GM18511 (cell line): ENCODE measurements at regions not wholly inside any gene's neighbourhood (a gene's known extent, or its start where the extent isn't known, plus 50 kb on each side); places are given as distances from the start of the nearest gene placed in this dataset.

Experiments
- ATAC-seq: cut with Tn5 transposase; IDR thresholded peaks from one replicate; pipeline ENCODE4 v1.9.1; 2021; ENCODE audit warnings: mild to moderate bottlenecking, moderate library complexity; ENCODE audit not compliant: unreplicated experiment

GRCh38 chr2:145601361-145601925 is 1081.5 kb upstream of the ZEB2 start:
- ATAC-seq: no peak

- no peak for ATAC-seq
These were observed 1080.9 kb upstream of the ZEB2 start for GRCh38 chr2:145600811-145601210.

GRCh38 chr2:145599756-145600155 is 1079.8 kb upstream of the ZEB2 start:
- no peak for ATAC-seq

- ATAC-seq: no peak
These were observed 1078.5 kb upstream of the ZEB2 start for GRCh38 chr2:145598434-145598833.

GRCh38 chr2:145597809-145598208 is 1077.9 kb upstream of the ZEB2 start:
- ATAC-seq: no peak

- ATAC-seq: no peak
These were observed 1077.1 kb upstream of the ZEB2 start for GRCh38 chr2:145597006-145597405.

GRCh38 chr2:145596416-145596815 is 1076.5 kb upstream of the ZEB2 start:
- ATAC-seq: no peak

GRCh38 chr2:145595296-145595695 is 1075.4 kb upstream of the ZEB2 start:
- no peak for ATAC-seq

GRCh38 chr2:145593991-145594614 is 1074.2 kb upstream of the ZEB2 start:
- peak; percentile 12 for ATAC-seq

GRCh38 chr2:145593280-145593679 is 1073.4 kb upstream of the ZEB2 start:
- ATAC-seq: peak; percentile 58

GRCh38 chr2:145592361-145592760 is 1072.4 kb upstream of the ZEB2 start:
- no peak for ATAC-seq

GRCh38 chr2:145591109-145591809 is 1071.3 kb upstream of the ZEB2 start:
- ATAC-seq: no peak

- no peak for ATAC-seq
These were observed 1068.0 kb upstream of the ZEB2 start for GRCh38 chr2:145587922-145588321.

- ATAC-seq: no peak
These were observed 1064.4 kb upstream of the ZEB2 start for GRCh38 chr2:145584353-145584752.

- ATAC-seq: no peak
These were observed 1053.7 kb upstream of the ZEB2 start for GRCh38 chr2:145573608-145574007.

- ATAC-seq: no peak
These were observed 1052.3 kb upstream of the ZEB2 start for GRCh38 chr2:145572238-145572637.

GRCh38 chr2:145569108-145569507 is 1049.2 kb upstream of the ZEB2 start:
- no peak for ATAC-seq

GRCh38 chr2:145563741-145564615 is 1044.1 kb upstream of the ZEB2 start:
- no peak for ATAC-seq

GRCh38 chr2:145561152-145561551 is 1041.2 kb upstream of the ZEB2 start:
- ATAC-seq: no peak

- no peak for ATAC-seq
These were observed 1038.9 kb upstream of the ZEB2 start for GRCh38 chr2:145558617-145559350.

- ATAC-seq: no peak
These were observed 1035.4 kb upstream of the ZEB2 start for GRCh38 chr2:145555360-145555759.
